ENCODE measurements at regions not wholly inside any gene's neighbourhood (a gene's known extent, or its start where the extent isn't known, plus 50 kb on each side); places are given as distances from the start of the nearest gene placed in this dataset.

DNA sequence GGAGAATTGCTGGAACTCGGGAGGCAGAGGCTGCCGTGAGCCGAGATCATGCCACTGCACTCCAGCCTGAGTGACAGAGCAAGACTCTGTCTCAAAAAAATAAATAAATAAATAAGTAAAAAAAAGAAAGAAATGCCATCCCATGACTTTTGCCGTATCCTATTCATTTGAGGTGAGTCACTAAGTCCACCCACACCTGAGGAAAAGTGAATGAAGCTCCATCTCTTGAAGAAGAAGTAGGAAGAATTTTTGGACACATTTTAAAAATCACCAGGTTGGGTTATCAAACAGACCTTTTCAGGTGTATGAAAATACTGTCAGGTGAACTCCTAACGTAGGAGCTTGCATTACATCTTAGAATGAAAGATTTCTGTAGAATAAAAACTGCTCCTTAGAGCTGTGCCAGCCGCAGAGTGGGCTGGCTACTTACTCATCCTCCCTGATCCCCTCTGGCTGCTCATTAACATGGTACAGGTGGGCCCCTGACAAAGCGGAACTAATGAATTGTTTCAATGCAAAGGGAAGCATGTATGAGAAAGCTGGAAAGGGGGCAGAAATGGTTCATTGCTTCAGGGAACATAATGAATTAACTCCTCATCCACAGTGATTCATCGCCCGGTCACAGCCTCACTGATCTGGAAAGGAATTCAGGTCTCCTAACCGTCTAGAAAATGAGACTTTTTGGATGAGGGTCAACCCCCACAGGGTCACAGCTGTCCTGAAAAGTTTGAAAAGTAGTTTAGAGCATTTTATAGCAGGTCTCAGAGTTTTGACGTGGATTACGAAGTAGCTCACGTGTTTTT lies 191.4 kb downstream of the SPP2 start:
- H3K79me2 ChIP-seq (ENCODE audit: insufficient read depth, low read length): no peaks in the 10 kb centered on the region
- H3K9me3 ChIP-seq (ENCODE audit: low read length): no peaks in the 10 kb centered on the region
- H3K4me1 ChIP-seq (ENCODE audit: insufficient read depth, low read length, severe bottlenecking): no peaks in the 10 kb centered on the region
- no peaks in the 10 kb centered on the region for H3K36me3 ChIP-seq (ENCODE audit: insufficient read depth, low read length)
- no peak overlapping the region for H2AFZ ChIP-seq (ENCODE audit: low read length)
- H3K9ac ChIP-seq (ENCODE audit: low read length): no peak overlapping the region
- no peak overlapping the region for H3K27ac ChIP-seq (ENCODE audit: low read depth, low read length, poor library complexity, severe bottlenecking)
- no peak overlapping the region for H3K4me3 ChIP-seq (ENCODE audit: low read depth, low read length, poor library complexity, severe bottlenecking)
- no peak overlapping the region for H3K4me2 ChIP-seq (ENCODE audit: low read length)
- no peaks in the 10 kb centered on the region for H3F3A ChIP-seq (ENCODE audit: insufficient read depth, low read length)
- no peak for TF ChIP-seq EZH2 (IDR thresholded peaks at IDR 0.05; ENCODE audit: borderline replicate concordance, low read length)
- TF ChIP-seq, protein P1, sequence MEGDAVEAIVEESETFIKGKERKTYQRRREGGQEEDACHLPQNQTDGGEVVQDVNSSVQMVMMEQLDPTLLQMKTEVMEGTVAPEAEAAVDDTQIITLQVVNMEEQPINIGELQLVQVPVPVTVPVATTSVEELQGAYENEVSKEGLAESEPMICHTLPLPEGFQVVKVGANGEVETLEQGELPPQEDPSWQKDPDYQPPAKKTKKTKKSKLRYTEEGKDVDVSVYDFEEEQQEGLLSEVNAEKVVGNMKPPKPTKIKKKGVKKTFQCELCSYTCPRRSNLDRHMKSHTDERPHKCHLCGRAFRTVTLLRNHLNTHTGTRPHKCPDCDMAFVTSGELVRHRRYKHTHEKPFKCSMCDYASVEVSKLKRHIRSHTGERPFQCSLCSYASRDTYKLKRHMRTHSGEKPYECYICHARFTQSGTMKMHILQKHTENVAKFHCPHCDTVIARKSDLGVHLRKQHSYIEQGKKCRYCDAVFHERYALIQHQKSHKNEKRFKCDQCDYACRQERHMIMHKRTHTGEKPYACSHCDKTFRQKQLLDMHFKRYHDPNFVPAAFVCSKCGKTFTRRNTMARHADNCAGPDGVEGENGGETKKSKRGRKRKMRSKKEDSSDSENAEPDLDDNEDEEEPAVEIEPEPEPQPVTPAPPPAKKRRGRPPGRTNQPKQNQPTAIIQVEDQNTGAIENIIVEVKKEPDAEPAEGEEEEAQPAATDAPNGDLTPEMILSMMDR (IDR thresholded peaks at IDR 0.05; ENCODE audit: low read length): no peak
- no peaks in the 10 kb centered on the region for H3K27me3 ChIP-seq (ENCODE audit: insufficient read depth, low read length)
- no peaks in the 10 kb centered on the region for H4K20me1 ChIP-seq (ENCODE audit: insufficient read depth, low read length)
- H3K9me2 ChIP-seq (ENCODE audit: low read depth, low read length): no peaks in the 10 kb centered on the region

DNA sequence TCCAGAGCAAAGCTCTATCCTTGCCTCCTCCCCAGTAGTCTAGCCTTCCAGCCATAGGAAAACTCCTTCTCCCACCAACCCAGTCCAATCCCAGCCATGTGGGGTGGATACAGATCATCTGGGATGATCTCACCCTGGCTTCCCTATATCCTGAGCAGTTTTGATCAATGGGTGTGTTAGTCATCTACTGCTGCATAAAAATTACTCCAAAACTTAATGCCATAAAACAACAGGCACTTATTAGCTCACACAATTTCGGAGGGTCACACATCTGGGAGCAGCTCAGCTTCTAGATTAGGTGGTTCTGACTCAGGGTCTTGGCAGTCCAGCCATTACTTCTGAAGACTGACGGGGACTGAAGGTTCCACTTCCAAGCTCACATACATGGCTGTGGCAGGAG lies 190.4 kb downstream of the SPP2 start:
- Histone ChIP-seq H3K4me2 (ENCODE audit: low read length) (no peak overlapping the region), H3K9me3 (ENCODE audit: low read length) (no peaks in the 10 kb centered on the region), H3K9ac (ENCODE audit: low read length) (no peak overlapping the region), H3K79me2 (ENCODE audit: insufficient read depth, low read length) (no peaks in the 10 kb centered on the region), H3K27me3 (ENCODE audit: insufficient read depth, low read length) (no peaks in the 10 kb centered on the region), H4K20me1 (ENCODE audit: insufficient read depth, low read length) (no peaks in the 10 kb centered on the region), H2AFZ (ENCODE audit: low read length) (no peak overlapping the region), H3K27ac (ENCODE audit: low read depth, low read length, poor library complexity, severe bottlenecking) (no peak overlapping the region), H3K36me3 (ENCODE audit: insufficient read depth, low read length) (no peaks in the 10 kb centered on the region), H3K9me2 (ENCODE audit: low read depth, low read length) (no peaks in the 10 kb centered on the region), H3K4me1 (ENCODE audit: insufficient read depth, low read length, severe bottlenecking) (no peaks in the 10 kb centered on the region), H3K4me3 (ENCODE audit: low read depth, low read length, poor library complexity, severe bottlenecking) (no peak overlapping the region), H3F3A (ENCODE audit: insufficient read depth, low read length) (no peaks in the 10 kb centered on the region)
- TF ChIP-seq, protein P1 (IDR thresholded peaks at IDR 0.05; ENCODE audit: low read length): no peak
- TF ChIP-seq EZH2 (IDR thresholded peaks at IDR 0.05; ENCODE audit: borderline replicate concordance, low read length): no peak

- H3K36me3 ChIP-seq (ENCODE audit: insufficient read depth, low read length): no peaks in the 10 kb centered on the region
- no peaks in the 10 kb centered on the region for H3K79me2 ChIP-seq (ENCODE audit: insufficient read depth, low read length)
- H3K4me3 ChIP-seq (ENCODE audit: low read depth, low read length, poor library complexity, severe bottlenecking): no peak overlapping the region
- H3K27me3 ChIP-seq (ENCODE audit: insufficient read depth, low read length): no peaks in the 10 kb centered on the region
- H3K4me2 ChIP-seq (ENCODE audit: low read length): no peak overlapping the region
- no peak overlapping the region for H3K9ac ChIP-seq (ENCODE audit: low read length)
- no peaks in the 10 kb centered on the region for H4K20me1 ChIP-seq (ENCODE audit: insufficient read depth, low read length)
- H3F3A ChIP-seq (ENCODE audit: insufficient read depth, low read length): no peaks in the 10 kb centered on the region
- no peaks in the 10 kb centered on the region for H3K4me1 ChIP-seq (ENCODE audit: insufficient read depth, low read length, severe bottlenecking)
- no peak overlapping the region for H3K27ac ChIP-seq (ENCODE audit: low read depth, low read length, poor library complexity, severe bottlenecking)
- H3K9me2 ChIP-seq (ENCODE audit: low read depth, low read length): no peaks in the 10 kb centered on the region
- TF ChIP-seq EZH2 (IDR thresholded peaks at IDR 0.05; ENCODE audit: borderline replicate concordance, low read length): no peak
- TF ChIP-seq, protein P1 (IDR thresholded peaks at IDR 0.05; ENCODE audit: low read length): no peak
- H2AFZ ChIP-seq (ENCODE audit: low read length): no peak overlapping the region
- no peaks in the 10 kb centered on the region for H3K9me3 ChIP-seq (ENCODE audit: low read length)
These were observed 184.7 kb downstream of the SPP2 start for GRCh38 chr2:234235191-234235590.
